A549 (cell line): ENCODE measurements at regions not wholly inside any gene's neighbourhood (a gene's known extent, or its start where the extent isn't known, plus 50 kb on each side); places are given as distances from the start of the nearest gene placed in this dataset.

Experiments
- ATAC-seq, 2 experiments: fragments of 200-7000 bp in 1 of 2; fragments of >200 bp in 1 of 2; cut with Nextera tagmentation in 1 of 2; cut with Tn5 transposase in 1 of 2; 3 replicates each; pipeline versions ENCODE4 v1.8.0 to v1.9.1; 2018 to 2020; ENCODE audit warnings: mild to moderate bottlenecking in 1 of 2, moderate library complexity in 1 of 2
- CTCF ChIA-PET: fragments of 300-600 bp; sonication (Branson Sonifier 250); formaldehyde crosslinking; extraction: SDS; loops from one replicate; lab custom pipeline; 2021; ENCODE audit warnings: antibody characterized with exemption, inconsistent platforms; lab: Yijun Ruan, JAX
- POLR2A ChIA-PET: fragments of 350-600 bp; formaldehyde crosslinking; extraction: SDS; loops from one replicate; lab custom pipeline; 2021; ENCODE audit warnings: antibody characterized with exemption, inconsistent platforms; lab: Yijun Ruan, JAX
- DNase-seq, 2 experiments: peaks; one replicate each; pipeline versions ENCODE4 v3.0.0 to v3.0.0-alpha.2; 2011 to 2016; ENCODE audit warnings: low read depth in 1 of 2, low spot score in 1 of 2
- FAIRE-seq: peaks from 2 replicates; lab custom pipeline; 2011; peaks lifted over from hg19 to GRCh38; lab: Jason Lieb, UNC
- H3K27ac ChIP-seq, 2 experiments: fragments of >200 bp; sonication (Bioruptor Twin); formaldehyde crosslinking; 3 replicates each; pipeline ENCODE4 v1.5.1; 2016 to 2017
- H3K4me1 ChIP-seq: fragments of >200 bp; sonication (Bioruptor Twin); formaldehyde crosslinking; 3 replicates; pipeline ENCODE4 v1.6.1; 2016
- H3K4me2 ChIP-seq: fragments of >200 bp; sonication (Bioruptor Twin); formaldehyde crosslinking; 3 replicates; pipeline ENCODE4 v1.6.1; 2016
- H3K4me3 ChIP-seq: fragments of >200 bp; sonication (Bioruptor Twin); formaldehyde crosslinking; 3 replicates; pipeline ENCODE4 v1.5.1; 2016
- H3K9me3 ChIP-seq: fragments of >200 bp; sonication (Bioruptor Twin); formaldehyde crosslinking; 3 replicates; pipeline ENCODE4 v1.6.1; 2016
- BCL3 ChIP-seq: fragments of >200 bp; sonication (Bioruptor Twin); formaldehyde crosslinking; IDR thresholded peaks from 3 replicates; pipeline ENCODE4 v1.6.1; 2016
- CBX2 ChIP-seq: fragments of 200-600 bp; sonication (generic); IDR thresholded peaks from 2 replicates; pipeline ENCODE4 v1.6.1; 2016; ENCODE audit warnings: low read depth, mild to moderate bottlenecking, borderline replicate concordance
- CHD2 ChIP-seq: fragments of 150-350 bp; IDR thresholded peaks from 2 replicates; pipeline ENCODE4 v1.6.1; 2014; ENCODE audit warnings: low read length; ENCODE audit not compliant: partially characterized antibody
- CTCF ChIP-seq: fragments of >200 bp; sonication (Bioruptor Twin); formaldehyde crosslinking; IDR thresholded peaks from 3 replicates; pipeline ENCODE4 v1.5.1; 2016
- EHF ChIP-seq: fragments of 250-450 bp; sonication (Bioruptor Pico); IDR thresholded peaks from 2 replicates; pipeline ENCODE4 v1.5.0; 2020; ENCODE audit warnings: mild to moderate bottlenecking
- EP300 ChIP-seq, 2 experiments: fragments of >200 bp; sonication (Bioruptor Twin); formaldehyde crosslinking; IDR thresholded peaks; 2 replicates in 1 of 2; 3 replicates in 1 of 2; pipeline ENCODE4 v1.6.1; 2016 to 2017
- FOSB ChIP-seq: fragments of 250-450 bp; sonication (Bioruptor Pico); IDR thresholded peaks from 2 replicates; pipeline ENCODE4 v1.5.0; 2020; ENCODE audit warnings: mild to moderate bottlenecking, moderate library complexity
- GATA3 ChIP-seq: IDR thresholded peaks from 2 replicates; pipeline ENCODE4 v1.6.1; 2012; ENCODE audit warnings: borderline replicate concordance
- HDAC2 ChIP-seq: fragments of 200-600 bp; sonication (generic); IDR thresholded peaks from 2 replicates; pipeline ENCODE4 v1.6.1; 2016
- HES2 ChIP-seq: fragments of >200 bp; sonication (Bioruptor Twin); formaldehyde crosslinking; IDR thresholded peaks from 2 replicates; pipeline ENCODE4 v1.6.1; 2016
- HOXA7 ChIP-seq: fragments of 250-450 bp; sonication (Bioruptor Pico); IDR thresholded peaks from 2 replicates; pipeline ENCODE4 v1.5.0; 2020; ENCODE audit warnings: mild to moderate bottlenecking, moderate library complexity
- HOXB5 ChIP-seq: fragments of 250-450 bp; sonication (Bioruptor Pico); IDR thresholded peaks from 2 replicates; pipeline ENCODE4 v1.5.0; 2020; ENCODE audit warnings: mild to moderate bottlenecking, moderate library complexity
- KDM1A ChIP-seq: fragments of 200-600 bp; sonication (generic); IDR thresholded peaks from 2 replicates; pipeline ENCODE4 v1.6.1; 2016; ENCODE audit warnings: low read depth, mild to moderate bottlenecking
- MAFK ChIP-seq: fragments of 450-650 bp; IDR thresholded peaks from 2 replicates; pipeline ENCODE4 v1.6.1; 2014; ENCODE audit not compliant: partially characterized antibody
- NFE2L2 ChIP-seq: fragments of 150-350 bp; conservative IDR thresholded peaks from 2 replicates; pipeline ENCODE4 v1.6.1; 2014; ENCODE audit warnings: low read length
- NPAS2 ChIP-seq: fragments of 250-450 bp; sonication (Bioruptor Pico); IDR thresholded peaks from 2 replicates; pipeline ENCODE4 v1.8.0; 2022; ENCODE audit warnings: mild to moderate bottlenecking, moderate library complexity, borderline replicate concordance
- NR3C1 ChIP-seq: fragments of >200 bp; sonication (Bioruptor Twin); formaldehyde crosslinking; IDR thresholded peaks from 3 replicates; pipeline ENCODE4 v1.6.1; 2017
- POLR2AphosphoS2 ChIP-seq: conservative IDR thresholded peaks from 2 replicates; pipeline ENCODE4 v1.6.1; 2012; ENCODE audit warnings: low read length, improper control_type of control experiment, inconsistent platforms
- RAD21 ChIP-seq, 2 experiments: fragments of >200 bp in 1 of 2; sonication (Bioruptor Twin) in 1 of 2; formaldehyde crosslinking in 1 of 2; IDR thresholded peaks in 1 of 2; conservative IDR thresholded peaks in 1 of 2; 2 replicates in 1 of 2; 3 replicates in 1 of 2; pipeline ENCODE4 v1.6.1; 2012 to 2018; ENCODE audit warnings: inconsistent platforms in 1 of 2
- RFX5 ChIP-seq: fragments of 450-650 bp; IDR thresholded peaks from 2 replicates; pipeline ENCODE4 v1.7.1; 2014; ENCODE audit warnings: antibody characterized with exemption, mild to moderate bottlenecking, moderate library complexity
- SMC3 ChIP-seq: fragments of >200 bp; sonication (Bioruptor Twin); formaldehyde crosslinking; IDR thresholded peaks from 3 replicates; pipeline ENCODE4 v1.6.1; 2018; ENCODE audit warnings: inconsistent platforms
- ZC3H11A ChIP-seq: fragments of 450-650 bp; IDR thresholded peaks from 2 replicates; pipeline ENCODE4 v1.6.1; 2014; ENCODE audit warnings: antibody characterized with exemption, mild to moderate bottlenecking
- ZFP36 ChIP-seq: fragments of 450-650 bp; IDR thresholded peaks from 2 replicates; pipeline ENCODE4 v1.6.1; 2014; ENCODE audit warnings: borderline replicate concordance; ENCODE audit not compliant: partially characterized antibody
- WGBS: methylation state at CpG from one replicate; pipeline ENCODE4 v1.1.6; 2017; ENCODE audit errors: missing lambda C conversion rate; 5-methylcytosine and 5-hydroxymethylcytosine counted together

- no peak overlapping the region for H3K4me3 ChIP-seq
- H3K4me2 ChIP-seq = 0 out of 3 replicates have a peak overlapping the region, but pooled peaks have one; percentile 28
- CTCF ChIA-PET = interaction anchor here (0.6 to 4.5 kb wide), 11 partner anchors 9 to 907 kb away, joined by 3 to 37 read pairs (median 3); partner anchors contain the start of gene EPHB1
These were observed 462.3 kb upstream of the PPP2R3A start for GRCh38 chr3:135503065-135503759.

GRCh38 chr3:135503760-135504686 is 461.5 kb upstream of the PPP2R3A start:
- H3K4me2 ChIP-seq = 0 out of 3 replicates have a peak overlapping the region, but pooled peaks have one; percentile 28
- DNase-seq = peak; percentile 36 to 41
- CTCF ChIA-PET = interaction anchor here (0.6 to 4.5 kb wide), 16 partner anchors 8 to 939 kb away, joined by 3 to 37 read pairs (median 3); partner anchors contain the start of gene EPHB1
- POLR2A ChIA-PET = no interaction called here
- no peak overlapping the region for H3K27ac ChIP-seq
- H3K9me3 ChIP-seq = no peaks in the 10 kb centered on the region
- H3K4me3 ChIP-seq = no peak overlapping the region
- FAIRE-seq = no peak
- no peak for TF ChIP-seq POLR2AphosphoS2
- TF ChIP-seq HOXA7 (CRISPR knock-in tag) = no peak
- peak; percentile 42 for TF ChIP-seq CTCF
- no peak for TF ChIP-seq NFE2L2
- TF ChIP-seq MAFK = no peak
- no peak for TF ChIP-seq RFX5
- TF ChIP-seq NPAS2 (CRISPR knock-in tag) = no peak
- peak; percentile 53 to 68 for TF ChIP-seq RAD21 (conservative IDR thresholded peaks at IDR 0.05 in 1 of 2, IDR thresholded peaks at IDR 0.05 in 1 of 2)
- no peak for TF ChIP-seq BCL3
- no peak for TF ChIP-seq GATA3
- 0 out of 3 replicates have a peak, but pooled peaks have one; percentile 16 for TF ChIP-seq SMC3
- TF ChIP-seq, all 56 proteins: peak for 3
- no peaks in the 10 kb centered on the region for H3K4me1 ChIP-seq
- WGBS = 10% methylated on average over 18 of the region's 18 CpGs
- ATAC-seq = peak; percentile 93 to 96

More at GRCh38 chr3:135503065-135503759, 462.3 kb upstream of the PPP2R3A start:
- TF ChIP-seq ZFP36 = no peak
- no peak for TF ChIP-seq KDM1A
- TF ChIP-seq EHF = no peak
- no peak for TF ChIP-seq GATA3
- TF ChIP-seq EP300 (IDR thresholded peaks at IDR 0.05) = no peak
- no peak for TF ChIP-seq HOXB5
- no peak for TF ChIP-seq NR3C1
- TF ChIP-seq BCL3 = no peak
- no peak for TF ChIP-seq FOSB (CRISPR knock-in tag)
- TF ChIP-seq HES2 = no peak
- TF ChIP-seq ZC3H11A = no peak
- no peak for TF ChIP-seq CBX2
- TF ChIP-seq CHD2 = no peak
- no peak for TF ChIP-seq HDAC2
- Histone ChIP-seq H3K9me3 (no peaks in the 10 kb centered on the region), H3K4me1 (no peaks in the 10 kb centered on the region), H3K27ac (no peak overlapping the region)
- DNase-seq (no peak), ATAC-seq (no peak), FAIRE-seq (no peak)
- 20% methylated on average over 11 of the region's 11 CpGs for WGBS
- POLR2A ChIA-PET = no interaction called here
